ENCODE measurements at regions not wholly inside any gene's neighbourhood (a gene's known extent, or its start where the extent isn't known, plus 50 kb on each side); places are given as distances from the start of the nearest gene placed in this dataset.

DNA sequence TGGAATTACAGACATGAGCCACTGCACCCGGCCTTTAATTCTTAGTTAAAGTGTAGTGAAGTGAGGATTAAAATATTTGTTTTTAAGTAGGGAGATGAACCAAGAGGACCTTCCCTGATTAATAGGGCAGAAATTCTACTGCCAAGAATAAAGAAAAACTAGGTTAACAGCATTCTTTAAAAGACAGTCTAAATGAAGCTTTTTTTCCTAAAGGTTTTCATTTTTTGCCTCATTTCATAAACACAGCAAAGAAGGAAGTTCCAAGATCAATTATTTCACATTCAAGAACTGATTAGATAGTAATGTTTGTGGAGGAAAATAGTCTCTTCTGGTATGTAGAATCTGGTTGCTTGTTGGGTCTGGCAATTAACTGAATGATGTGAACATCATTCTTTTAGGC is 112.1 kb upstream of the ARSJ start:
- TF ChIP-seq CTCF (IDR thresholded peaks at IDR 0.05) (no peak), EZH2 (IDR thresholded peaks at IDR 0.05) (no peak), EZH2phosphoT487 (IDR thresholded peaks at IDR 0.05) (no peak)
